Retinal pigment epithelial cell (primary cell): ENCODE measurements at regions not wholly inside any gene's neighbourhood (a gene's known extent, or its start where the extent isn't known, plus 50 kb on each side); places are given as distances from the start of the nearest gene placed in this dataset.

Source experiments
- DNase-seq: peaks from one replicate; pipeline ENCODE4 v3.0.0-alpha.2; 2010; ENCODE audit warnings: low read depth
- H3K4me3 ChIP-seq: 2 replicates; pipeline ENCODE4 v1.5.1; 2011; ENCODE audit warnings: mild to moderate bottlenecking, low read length, control low read depth, moderate library complexity
- TF ChIP-seq, protein P1 (sequence below): conservative IDR thresholded peaks from 2 replicates; pipeline ENCODE4 v1.5.1; 2011; ENCODE audit warnings: low read depth, low read length, control low read depth, inconsistent platforms

DNA sequence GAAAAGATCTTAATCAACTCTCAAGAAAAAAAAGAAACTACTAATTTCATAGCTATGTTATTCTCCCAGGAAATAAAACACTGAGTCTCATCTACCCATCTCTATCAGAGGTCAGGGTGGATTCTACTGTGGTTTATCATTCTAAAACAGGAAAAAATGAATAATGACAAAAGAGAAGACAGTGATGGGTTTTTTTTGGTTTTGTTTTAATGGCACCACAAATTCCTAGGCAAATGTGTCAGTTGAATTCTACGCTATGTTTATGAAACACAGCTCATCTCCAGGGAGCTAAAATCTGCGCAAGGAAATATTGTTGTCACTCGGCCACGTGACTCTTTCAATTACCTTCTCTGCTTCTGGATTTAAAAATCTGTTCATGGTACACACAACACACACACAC, 393.4 kb upstream of the SORCS1 start:
- TF ChIP-seq, protein P1, sequence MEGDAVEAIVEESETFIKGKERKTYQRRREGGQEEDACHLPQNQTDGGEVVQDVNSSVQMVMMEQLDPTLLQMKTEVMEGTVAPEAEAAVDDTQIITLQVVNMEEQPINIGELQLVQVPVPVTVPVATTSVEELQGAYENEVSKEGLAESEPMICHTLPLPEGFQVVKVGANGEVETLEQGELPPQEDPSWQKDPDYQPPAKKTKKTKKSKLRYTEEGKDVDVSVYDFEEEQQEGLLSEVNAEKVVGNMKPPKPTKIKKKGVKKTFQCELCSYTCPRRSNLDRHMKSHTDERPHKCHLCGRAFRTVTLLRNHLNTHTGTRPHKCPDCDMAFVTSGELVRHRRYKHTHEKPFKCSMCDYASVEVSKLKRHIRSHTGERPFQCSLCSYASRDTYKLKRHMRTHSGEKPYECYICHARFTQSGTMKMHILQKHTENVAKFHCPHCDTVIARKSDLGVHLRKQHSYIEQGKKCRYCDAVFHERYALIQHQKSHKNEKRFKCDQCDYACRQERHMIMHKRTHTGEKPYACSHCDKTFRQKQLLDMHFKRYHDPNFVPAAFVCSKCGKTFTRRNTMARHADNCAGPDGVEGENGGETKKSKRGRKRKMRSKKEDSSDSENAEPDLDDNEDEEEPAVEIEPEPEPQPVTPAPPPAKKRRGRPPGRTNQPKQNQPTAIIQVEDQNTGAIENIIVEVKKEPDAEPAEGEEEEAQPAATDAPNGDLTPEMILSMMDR = no peak
- H3K4me3 ChIP-seq = no peak overlapping the region
- no peak for DNase-seq

DNA sequence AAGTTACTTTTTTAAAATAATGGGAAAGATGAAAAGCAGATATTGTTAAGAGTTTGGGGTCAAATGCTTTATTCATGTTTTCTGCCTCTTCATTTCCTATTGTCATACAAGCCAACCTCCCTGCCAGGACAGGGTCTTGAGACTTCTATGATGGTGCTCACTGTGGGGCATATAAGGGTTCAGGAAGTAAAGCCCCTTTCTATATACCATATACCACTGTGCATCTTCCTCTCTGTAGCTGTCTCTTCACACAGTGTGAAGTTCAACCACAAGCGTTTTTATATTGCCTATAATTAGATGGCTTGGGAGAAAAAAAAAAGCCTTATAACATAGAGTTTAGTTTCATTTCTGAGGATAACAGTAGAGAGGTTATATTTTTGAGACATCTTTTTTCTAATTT, 389.8 kb upstream of the SORCS1 start:
- no peak for DNase-seq
- H3K4me3 ChIP-seq = no peak overlapping the region
- TF ChIP-seq, protein P1 = no peak

DNA sequence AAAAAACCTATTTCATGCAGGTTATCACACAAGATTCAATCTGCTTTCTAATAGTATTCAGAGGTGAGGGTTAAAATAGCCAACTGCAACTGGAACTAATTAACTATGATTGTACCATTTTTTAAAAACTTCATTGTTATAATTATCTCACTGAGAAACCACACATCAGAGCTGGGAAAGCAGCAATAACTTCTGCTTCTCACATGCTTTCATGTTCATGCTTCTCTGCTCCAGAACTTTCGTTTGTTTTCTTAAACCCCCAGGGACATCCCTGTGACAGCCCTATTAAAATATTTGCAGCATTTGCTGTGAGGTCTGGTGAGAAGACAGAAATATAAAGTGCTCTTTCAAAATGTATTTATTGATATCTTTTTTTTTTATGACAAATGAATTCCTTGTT, 389.0 kb upstream of the SORCS1 start:
- peak; percentile 12 for DNase-seq
- H3K4me3 ChIP-seq = no peak overlapping the region
- TF ChIP-seq, protein P1 = no peak

DNA sequence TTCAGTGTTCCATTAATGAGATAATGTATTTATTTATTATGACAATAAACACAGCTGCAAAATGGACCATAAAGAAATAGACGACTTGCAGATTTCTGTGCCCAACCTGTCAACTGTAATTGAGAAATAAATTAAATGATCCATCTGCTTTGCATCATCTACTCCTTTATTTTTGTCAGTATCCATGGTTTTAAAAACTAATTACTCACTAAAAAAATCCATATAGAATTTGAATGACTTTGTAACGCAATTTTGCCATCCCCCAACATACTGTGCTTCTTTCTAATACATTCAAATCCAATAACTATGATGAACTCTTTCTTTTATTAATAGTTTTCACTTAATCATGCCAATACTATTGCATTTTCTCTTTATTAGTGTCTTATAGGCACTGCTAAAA, 388.5 kb upstream of the SORCS1 start:
- no peak overlapping the region for H3K4me3 ChIP-seq
- TF ChIP-seq, protein P1 = no peak
- no peak for DNase-seq

DNA sequence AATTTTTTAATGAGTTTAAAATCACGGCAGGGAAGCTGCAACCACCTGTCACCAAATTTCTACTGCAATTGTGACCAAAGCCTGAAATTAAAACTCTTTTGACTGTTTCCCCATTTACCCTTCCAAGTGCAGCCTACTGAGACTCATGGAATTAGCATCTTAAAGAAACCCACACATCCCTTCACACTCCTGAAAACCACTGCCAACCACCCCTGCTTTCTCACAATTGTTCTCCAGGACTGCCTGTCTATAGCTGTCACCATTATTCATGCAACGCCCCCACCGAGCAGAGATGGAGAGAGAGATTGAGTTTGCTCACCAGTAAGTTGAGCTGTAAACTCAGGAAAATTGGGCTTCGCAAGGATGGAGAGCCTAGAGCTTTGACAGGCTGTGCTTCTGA, 383.8 kb upstream of the SORCS1 start:
- TF ChIP-seq, protein P1 = no peak
- H3K4me3 ChIP-seq = no peak overlapping the region
- no peak for DNase-seq

DNA sequence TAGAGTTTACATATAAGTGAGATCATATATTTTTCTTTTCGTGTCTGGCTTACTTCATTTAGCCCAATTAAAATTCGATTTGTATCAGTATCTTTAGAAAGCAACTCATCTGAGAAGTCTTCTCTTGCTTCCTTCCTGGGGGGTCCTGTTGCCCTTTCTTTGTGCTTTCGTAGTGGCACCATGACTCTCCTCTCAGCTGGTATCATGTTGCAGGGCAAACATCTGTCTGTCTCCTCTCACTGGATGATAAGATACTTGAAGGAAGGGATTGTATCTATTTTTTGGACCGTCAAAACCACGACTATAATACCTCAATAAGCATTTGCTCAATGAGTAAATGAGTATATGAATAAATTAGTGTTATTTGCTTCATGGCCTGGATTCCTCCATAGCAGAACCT, 382.5 kb upstream of the SORCS1 start:
- no peak overlapping the region for H3K4me3 ChIP-seq
- no peak for DNase-seq
- TF ChIP-seq, protein P1 = no peak

DNA sequence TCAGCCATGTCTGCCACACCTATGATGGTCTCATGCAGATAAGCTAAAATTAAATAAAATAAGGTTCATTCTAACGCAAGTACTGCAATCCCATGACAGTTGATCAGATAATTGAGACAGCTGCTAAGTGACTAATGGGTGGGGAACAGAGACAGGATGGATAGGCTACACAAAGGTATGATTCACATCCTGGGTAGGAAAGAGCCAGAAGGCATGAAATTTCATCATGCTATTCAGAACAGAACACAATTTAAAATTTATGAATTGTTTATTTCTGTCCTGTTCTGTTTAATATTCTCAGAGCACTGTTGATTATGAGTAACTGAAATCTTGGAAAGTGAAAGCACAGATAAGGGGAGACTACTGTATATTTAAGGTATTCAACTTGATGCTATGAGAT, 381.8 kb upstream of the SORCS1 start:
- H3K4me3 ChIP-seq = no peak overlapping the region
- TF ChIP-seq, protein P1 = no peak
- DNase-seq = no peak
